ENCODE measurements at regions not wholly inside any gene's neighbourhood (a gene's known extent, or its start where the extent isn't known, plus 50 kb on each side); places are given as distances from the start of the nearest gene placed in this dataset.

DNA sequence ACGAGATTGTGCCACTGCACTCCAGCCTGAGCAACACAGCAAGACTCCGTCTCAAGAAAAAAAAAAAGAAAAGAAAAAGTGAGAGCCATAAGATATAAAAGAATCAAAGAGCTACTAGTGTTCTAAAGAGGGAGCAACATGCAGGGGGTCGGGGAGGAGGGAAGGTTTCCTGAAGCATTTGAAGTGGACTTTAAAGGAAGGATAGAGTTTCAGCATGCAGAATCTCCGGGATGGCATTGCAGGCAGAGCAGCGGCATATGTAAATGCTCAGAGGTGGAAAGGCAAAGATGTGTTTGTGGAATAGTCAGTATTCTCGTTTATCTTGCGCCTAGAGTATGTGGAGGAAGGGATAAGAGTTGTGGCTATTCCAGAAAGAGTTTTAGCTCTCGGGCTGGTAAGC is 447.6 kb upstream of the NFE2L3 start:
- Histone ChIP-seq H3K4me3 (ENCODE audit: low read depth in 1 of 2, low read length in 1 of 2) (no peak overlapping the region), H3K27me3 (no peaks in the 10 kb centered on the region), H3K9me3 (no peaks in the 10 kb centered on the region), H3K27ac (no peak overlapping the region), H3K4me1 (ENCODE audit: control insufficient read depth in 1 of 2, insufficient read depth in 1 of 2, low read depth in 1 of 2, low read length in 1 of 2) (no peaks in the 10 kb centered on the region), H3K36me3 (no peaks in the 10 kb centered on the region)
- TF ChIP-seq, protein P1, sequence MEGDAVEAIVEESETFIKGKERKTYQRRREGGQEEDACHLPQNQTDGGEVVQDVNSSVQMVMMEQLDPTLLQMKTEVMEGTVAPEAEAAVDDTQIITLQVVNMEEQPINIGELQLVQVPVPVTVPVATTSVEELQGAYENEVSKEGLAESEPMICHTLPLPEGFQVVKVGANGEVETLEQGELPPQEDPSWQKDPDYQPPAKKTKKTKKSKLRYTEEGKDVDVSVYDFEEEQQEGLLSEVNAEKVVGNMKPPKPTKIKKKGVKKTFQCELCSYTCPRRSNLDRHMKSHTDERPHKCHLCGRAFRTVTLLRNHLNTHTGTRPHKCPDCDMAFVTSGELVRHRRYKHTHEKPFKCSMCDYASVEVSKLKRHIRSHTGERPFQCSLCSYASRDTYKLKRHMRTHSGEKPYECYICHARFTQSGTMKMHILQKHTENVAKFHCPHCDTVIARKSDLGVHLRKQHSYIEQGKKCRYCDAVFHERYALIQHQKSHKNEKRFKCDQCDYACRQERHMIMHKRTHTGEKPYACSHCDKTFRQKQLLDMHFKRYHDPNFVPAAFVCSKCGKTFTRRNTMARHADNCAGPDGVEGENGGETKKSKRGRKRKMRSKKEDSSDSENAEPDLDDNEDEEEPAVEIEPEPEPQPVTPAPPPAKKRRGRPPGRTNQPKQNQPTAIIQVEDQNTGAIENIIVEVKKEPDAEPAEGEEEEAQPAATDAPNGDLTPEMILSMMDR (IDR thresholded peaks at IDR 0.05): no peak

DNA sequence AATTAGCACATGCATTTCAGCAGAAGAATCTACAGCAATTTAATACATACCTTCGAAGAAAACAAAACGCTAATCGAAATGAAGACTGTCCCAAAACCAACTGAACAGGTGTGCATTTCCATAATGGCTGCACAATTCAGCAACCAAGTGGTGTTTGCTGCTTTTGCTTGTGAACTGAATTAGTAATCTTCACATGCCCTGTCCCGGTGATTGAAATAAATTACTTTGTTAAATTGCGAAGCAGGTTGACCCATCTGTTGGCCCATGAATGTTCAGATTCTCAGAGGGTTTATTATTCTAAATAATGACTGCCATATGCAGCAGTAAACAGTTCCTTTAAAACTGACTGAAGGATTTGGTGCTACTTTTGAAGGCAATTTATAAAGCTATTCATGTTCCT is 445.2 kb upstream of the NFE2L3 start:
- H3K36me3 ChIP-seq: no peaks in the 10 kb centered on the region
- H3K9me3 ChIP-seq: no peaks in the 10 kb centered on the region
- TF ChIP-seq, protein P1 (IDR thresholded peaks at IDR 0.05): no peak
- H3K27me3 ChIP-seq: no peaks in the 10 kb centered on the region
- H3K4me1 ChIP-seq (ENCODE audit: control insufficient read depth in 1 of 2, insufficient read depth in 1 of 2, low read depth in 1 of 2, low read length in 1 of 2): no peaks in the 10 kb centered on the region
- H3K27ac ChIP-seq: no peak overlapping the region
- H3K4me3 ChIP-seq (ENCODE audit: low read depth in 1 of 2, low read length in 1 of 2): no peak overlapping the region

DNA sequence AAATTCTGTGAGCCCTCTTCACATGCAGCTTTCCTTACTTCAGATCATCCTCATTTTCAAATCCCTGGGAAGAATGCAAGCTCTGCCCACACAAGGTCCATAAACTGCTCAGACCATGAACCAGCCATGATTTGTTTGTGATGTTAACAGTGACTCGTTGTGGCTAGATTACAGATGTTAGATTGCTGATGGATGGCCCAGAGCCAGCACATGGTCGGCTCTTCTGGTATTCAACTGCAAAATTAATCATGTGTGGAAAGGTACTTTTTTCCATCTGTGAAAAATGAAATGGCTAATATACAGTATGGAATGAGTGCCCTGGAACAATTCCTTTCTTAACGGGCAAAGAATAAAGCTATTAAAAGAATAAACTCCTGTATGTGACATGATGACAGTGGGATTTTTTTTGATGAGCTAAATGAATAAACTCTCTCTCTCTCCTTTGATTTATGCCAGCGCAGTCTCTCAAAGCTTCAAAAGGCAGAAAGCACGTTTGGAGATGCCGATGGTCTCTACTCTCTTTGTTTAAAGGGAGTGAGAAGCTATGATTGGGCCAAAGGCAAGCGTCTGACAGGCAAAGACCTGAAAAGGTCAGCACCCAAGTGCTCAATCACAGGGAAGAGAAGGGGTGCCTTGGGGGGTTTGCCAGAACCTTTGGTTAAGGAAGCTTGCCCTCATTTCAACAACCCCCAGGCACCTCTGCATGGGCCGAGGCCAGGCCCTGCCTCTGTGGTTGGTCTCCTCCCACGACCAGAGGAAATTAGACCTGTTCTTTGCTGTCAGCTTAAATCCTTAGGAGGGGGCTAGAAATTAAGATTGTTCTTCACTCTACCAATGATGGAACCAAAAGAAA is 444.0 kb upstream of the NFE2L3 start:
- TF ChIP-seq, protein P1 (IDR thresholded peaks at IDR 0.05): no peak
- no peaks in the 10 kb centered on the region for H3K27me3 ChIP-seq
- H3K4me1 ChIP-seq (ENCODE audit: control insufficient read depth in 1 of 2, insufficient read depth in 1 of 2, low read depth in 1 of 2, low read length in 1 of 2): no peaks in the 10 kb centered on the region
- no peaks in the 10 kb centered on the region for H3K36me3 ChIP-seq
- H3K4me3 ChIP-seq (ENCODE audit: low read depth in 1 of 2, low read length in 1 of 2): no peak overlapping the region
- H3K27ac ChIP-seq: no peak overlapping the region
- no peaks in the 10 kb centered on the region for H3K9me3 ChIP-seq

DNA sequence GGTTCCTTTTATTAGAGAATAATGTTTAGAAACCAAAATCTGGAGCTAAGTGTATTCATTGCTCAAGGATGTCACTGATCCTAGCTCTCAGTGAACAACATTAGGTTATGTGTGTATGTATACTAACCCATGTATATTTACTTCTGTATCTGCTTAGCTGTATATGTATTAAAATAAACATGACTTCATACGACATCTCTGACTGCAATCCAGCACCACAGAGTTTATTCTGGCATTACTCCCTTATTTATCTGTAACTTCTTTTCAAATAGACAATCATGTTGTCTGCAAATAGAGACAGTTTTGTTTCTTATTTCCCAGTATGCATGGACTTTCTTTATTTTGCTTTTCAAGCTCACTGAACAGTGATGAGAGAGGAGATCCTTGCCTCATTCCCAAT is 441.0 kb upstream of the NFE2L3 start:
- TF ChIP-seq, protein P1 (IDR thresholded peaks at IDR 0.05): no peak

DNA sequence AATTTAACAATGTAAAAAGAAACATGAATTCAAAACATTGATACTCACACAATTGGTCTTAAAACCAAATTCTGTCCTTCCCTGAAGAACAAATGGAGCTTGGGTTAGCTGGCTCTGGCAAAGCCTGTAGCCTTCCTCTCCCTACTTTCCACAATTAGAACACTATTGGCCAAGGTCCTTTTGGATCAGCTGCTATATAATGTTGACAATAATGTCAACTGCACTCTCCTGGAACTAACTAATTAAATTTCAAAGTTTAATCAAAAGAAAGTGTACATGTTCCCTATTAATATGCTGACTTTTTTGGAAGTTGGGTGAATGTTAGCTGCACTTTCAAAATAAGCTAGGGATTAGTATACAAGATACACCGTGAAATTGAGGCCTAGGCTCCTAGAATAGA is 440.1 kb upstream of the NFE2L3 start:
- TF ChIP-seq, protein P1 (IDR thresholded peaks at IDR 0.05): no peak
- Histone ChIP-seq H3K36me3 (no peaks in the 10 kb centered on the region), H3K4me3 (ENCODE audit: low read depth in 1 of 2, low read length in 1 of 2) (no peak overlapping the region), H3K27ac (no peak overlapping the region), H3K4me1 (ENCODE audit: control insufficient read depth in 1 of 2, insufficient read depth in 1 of 2, low read depth in 1 of 2, low read length in 1 of 2) (no peaks in the 10 kb centered on the region), H3K27me3 (no peaks in the 10 kb centered on the region), H3K9me3 (no peaks in the 10 kb centered on the region)

More for the DNA sequence above, 441.0 kb upstream of the NFE2L3 start:
- H3K9me3 ChIP-seq: no peaks in the 10 kb centered on the region
- no peaks in the 10 kb centered on the region for H3K27me3 ChIP-seq
- no peak overlapping the region for H3K27ac ChIP-seq
- H3K4me3 ChIP-seq (ENCODE audit: low read depth in 1 of 2, low read length in 1 of 2): no peak overlapping the region
- H3K4me1 ChIP-seq (ENCODE audit: control insufficient read depth in 1 of 2, insufficient read depth in 1 of 2, low read depth in 1 of 2, low read length in 1 of 2): no peaks in the 10 kb centered on the region
- H3K36me3 ChIP-seq: no peaks in the 10 kb centered on the region

All from neutrophil (primary cell).